Right lobe of liver (tissue), 4 donors: ENCODE measurements at regions not wholly inside any gene's neighbourhood (a gene's known extent, or its start where the extent isn't known, plus 50 kb on each side); places are given as distances from the start of the nearest gene placed in this dataset.

Source experiments
- CTCF ChIP-seq, 4 donors: fragments of 200-600 bp in 3 of 4; fragments of 450-650 bp in 1 of 4; IDR thresholded peaks; one replicate each; pipeline versions ENCODE4 v1.5.1 to v1.8.0; 2016 to 2022; ENCODE audit warnings: antibody characterized with exemption in 4 of 4, mild to moderate bottlenecking in 2 of 4
- POLR2A ChIP-seq: fragments of 450-650 bp; IDR thresholded peaks from one replicate; pipeline ENCODE4 v1.6.1; 2017; ENCODE audit warnings: antibody characterized with exemption, mild to moderate bottlenecking
- donor health status: DM: no; HTN: no; CAD: no.
- donor health status: DM: no; HTN: no; CAD: no.
- donor health status: DM: no; HTN: yes; CAD: no.

GRCh38 chrX:2584251-2585157, 83.7 kb upstream of the DHRSX start:
- TF ChIP-seq CTCF (IDR thresholded peaks at IDR 0.05) = no peak
- no peak for TF ChIP-seq POLR2A
